ENCODE measurements at regions not wholly inside any gene's neighbourhood (a gene's known extent, or its start where the extent isn't known, plus 50 kb on each side); places are given as distances from the start of the nearest gene placed in this dataset.
"Not testable (repeated sequence)": the region's sequence is repeated elsewhere in the genome, so short reads cannot be mapped to it uniquely, and the experiment has no call there.

GRCh38 chr7:106561151-106561550 lies 99.8 kb downstream of the CCDC71L start:
- TF ChIP-seq CTCF (IDR thresholded peaks at IDR 0.05), result no peak
- no peak for DNase-seq (ENCODE audit: low spot score)
- H3K27ac ChIP-seq, result no peak overlapping the region
- H3K4me3 ChIP-seq, result no peak overlapping the region

- no peak for DNase-seq (ENCODE audit: low spot score)
- H3K4me3 ChIP-seq, result no peak overlapping the region
- H3K27ac ChIP-seq, result no peak overlapping the region
- TF ChIP-seq CTCF (IDR thresholded peaks at IDR 0.05), result no peak
Measured at GRCh38 chr7:106560482-106560881, 100.5 kb downstream of the CCDC71L start.

GRCh38 chr7:106556244-106556643 lies 104.7 kb downstream of the CCDC71L start:
- not testable (repeated sequence) for H3K27ac ChIP-seq; H3K4me3 ChIP-seq; DNase-seq (ENCODE audit: low spot score)

GRCh38 chr7:106554623-106555022 lies 106.3 kb downstream of the CCDC71L start:
- not testable (repeated sequence) for H3K4me3 ChIP-seq; DNase-seq (ENCODE audit: low spot score); H3K27ac ChIP-seq

GRCh38 chr7:106553446-106553836 lies 107.5 kb downstream of the CCDC71L start:
- H3K4me3 ChIP-seq, result no peak overlapping the region
- no peak overlapping the region for H3K27ac ChIP-seq
- DNase-seq (ENCODE audit: low spot score), result no peak
- TF ChIP-seq CTCF (IDR thresholded peaks at IDR 0.05), result no peak

GRCh38 chr7:106552645-106553445 lies 108.1 kb downstream of the CCDC71L start:
- DNase-seq (ENCODE audit: low spot score), result no peak
- H3K27ac ChIP-seq, result no peak overlapping the region

GRCh38 chr7:106551936-106552335 lies 109.0 kb downstream of the CCDC71L start:
- Histone ChIP-seq H3K4me3 (no peak overlapping the region), H3K27ac (no peak overlapping the region)
- no peak for DNase-seq (ENCODE audit: low spot score)
- TF ChIP-seq CTCF (IDR thresholded peaks at IDR 0.05), result no peak

More at GRCh38 chr7:106552645-106553445, 108.1 kb downstream of the CCDC71L start:
- TF ChIP-seq CTCF (IDR thresholded peaks at IDR 0.05), result no peak
- H3K4me3 ChIP-seq, result no peak overlapping the region

GRCh38 chr7:106548491-106548890 lies 112.5 kb downstream of the CCDC71L start:
- Histone ChIP-seq H3K27ac (no peak overlapping the region), H3K4me3 (no peak overlapping the region)
- no peak for TF ChIP-seq CTCF (IDR thresholded peaks at IDR 0.05)
- DNase-seq (ENCODE audit: low spot score), result no peak
